HEK293T (cell line): ENCODE measurements at regions not wholly inside any gene's neighbourhood (a gene's known extent, or its start where the extent isn't known, plus 50 kb on each side); places are given as distances from the start of the nearest gene placed in this dataset.

Source experiments
- ARNT ChIP-seq: fragments of 450-650 bp; IDR thresholded peaks from 2 replicates; pipeline ENCODE4 v1.6.1; 2017; ENCODE audit warnings: mild to moderate bottlenecking
- FOXA1 ChIP-seq: fragments of 450-650 bp; IDR thresholded peaks from 2 replicates; pipeline ENCODE4 v1.6.1; 2016; ENCODE audit warnings: mild to moderate bottlenecking
- FOXK2 ChIP-seq: fragments of 450-650 bp; IDR thresholded peaks from 2 replicates; pipeline ENCODE4 v1.6.1; 2016; ENCODE audit warnings: mild to moderate bottlenecking
- SP1 ChIP-seq: fragments of 450-650 bp; IDR thresholded peaks from 2 replicates; pipeline ENCODE4 v1.6.1; 2017
- SUZ12 ChIP-seq: fragments of 450-650 bp; IDR thresholded peaks from 2 replicates; pipeline ENCODE4 v1.6.1; 2016; ENCODE audit warnings: mild to moderate bottlenecking
- TF ChIP-seq, protein P1 (sequence below): fragments of 450-650 bp; IDR thresholded peaks from 2 replicates; pipeline ENCODE4 v1.6.1; 2016

- no peak for TF ChIP-seq SUZ12
- no peak for TF ChIP-seq SP1
- TF ChIP-seq FOXA1 = no peak
- no peak for TF ChIP-seq FOXK2
- TF ChIP-seq, protein P1, sequence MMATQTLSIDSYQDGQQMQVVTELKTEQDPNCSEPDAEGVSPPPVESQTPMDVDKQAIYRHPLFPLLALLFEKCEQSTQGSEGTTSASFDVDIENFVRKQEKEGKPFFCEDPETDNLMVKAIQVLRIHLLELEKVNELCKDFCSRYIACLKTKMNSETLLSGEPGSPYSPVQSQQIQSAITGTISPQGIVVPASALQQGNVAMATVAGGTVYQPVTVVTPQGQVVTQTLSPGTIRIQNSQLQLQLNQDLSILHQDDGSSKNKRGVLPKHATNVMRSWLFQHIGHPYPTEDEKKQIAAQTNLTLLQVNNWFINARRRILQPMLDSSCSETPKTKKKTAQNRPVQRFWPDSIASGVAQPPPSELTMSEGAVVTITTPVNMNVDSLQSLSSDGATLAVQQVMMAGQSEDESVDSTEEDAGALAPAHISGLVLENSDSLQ = no peak
- TF ChIP-seq ARNT = no peak
Observed at GRCh38 chr13:33764716-33765115, 53.2 kb upstream of the RFC3 start.
